CD14-positive monocyte (primary cell): ENCODE measurements at regions not wholly inside any gene's neighbourhood (a gene's known extent, or its start where the extent isn't known, plus 50 kb on each side); places are given as distances from the start of the nearest gene placed in this dataset.

Source experiments
- DNase-seq, 3 donors: peaks; one replicate each; pipeline ENCODE4 v3.0.0-alpha.2; 2011 to 2022
- H2AFZ ChIP-seq: 2 replicates; pipeline ENCODE4 v1.6.0; 2012; ENCODE audit warnings: mild to moderate bottlenecking, low read depth, low read length, inconsistent platforms; ENCODE audit not compliant: insufficient read depth, poor library complexity, severe bottlenecking
- H3K27ac ChIP-seq, 2 donors: 1 replicate in 1 of 2; 2 replicates in 1 of 2; pipeline ENCODE4 v1.5.1; 2012 to 2013; ENCODE audit warnings: low read length in 2 of 2, control low read depth in 1 of 2, inconsistent platforms in 1 of 2, low read depth in 1 of 2, mild to moderate bottlenecking in 1 of 2
- H3K27me3 ChIP-seq, 2 donors: one replicate each; pipeline versions ENCODE4 v1.6.0 to v1.6.1; 2011 to 2013; ENCODE audit warnings: low read length in 2 of 2; ENCODE audit not compliant: control insufficient read depth in 2 of 2, insufficient read depth in 2 of 2
- H3K36me3 ChIP-seq, 2 donors: replicated peaks in 1 of 2; 1 replicate in 1 of 2; 2 replicates in 1 of 2; pipeline versions ENCODE4 v1.5.1 to v1.6.1; 2012 to 2013; ENCODE audit warnings: low read length in 2 of 2, control low read depth in 1 of 2, inconsistent platforms in 1 of 2, mild to moderate bottlenecking in 1 of 2; ENCODE audit not compliant: insufficient read depth in 2 of 2, control insufficient read depth in 1 of 2
- H3K4me1 ChIP-seq, 2 donors: 1 replicate in 1 of 2; 2 replicates in 1 of 2; pipeline versions ENCODE4 v1.5.1 to v1.6.1; 2012 to 2013; ENCODE audit warnings: low read length in 2 of 2, control low read depth in 1 of 2, inconsistent platforms in 1 of 2, mild to moderate bottlenecking in 1 of 2, moderate library complexity in 1 of 2; ENCODE audit not compliant: insufficient read depth in 2 of 2, control insufficient read depth in 1 of 2
- H3K4me2 ChIP-seq: replicated peaks from 2 replicates; pipeline ENCODE3; 2012; ENCODE audit warnings: low read length, moderate library complexity, mild to moderate bottlenecking; ENCODE audit not compliant: poor library complexity, severe bottlenecking; ENCODE audit errors: extremely low read depth
- H3K4me3 ChIP-seq, 3 experiments: fragments of 200-600 bp in 1 of 3; sonication (generic) in 1 of 3; replicated peaks in 1 of 3; 1 replicate in 2 of 3; 2 replicates in 1 of 3; pipeline ENCODE4 v1.5.1; 2011 to 2013; ENCODE audit warnings: low read length in 3 of 3, mild to moderate bottlenecking in 3 of 3, control low read depth in 2 of 3, low read depth in 2 of 3, inconsistent platforms in 1 of 3, moderate library complexity in 1 of 3
- H3K79me2 ChIP-seq: 2 replicates; pipeline ENCODE4 v1.6.0; 2012; ENCODE audit warnings: mild to moderate bottlenecking, control low read depth, inconsistent platforms, low read length, moderate library complexity; ENCODE audit not compliant: insufficient read depth
- H3K9ac ChIP-seq: 2 replicates; pipeline ENCODE4 v1.6.0; 2017; ENCODE audit warnings: low read length, mild to moderate bottlenecking; ENCODE audit not compliant: insufficient read depth, poor library complexity, severe bottlenecking
- H3K9me3 ChIP-seq, 2 donors: replicated peaks in 1 of 2; 1 replicate in 1 of 2; 2 replicates in 1 of 2; pipeline versions ENCODE4 v1.5.1 to v1.6.1; 2012 to 2013; ENCODE audit warnings: low read length in 2 of 2, control low read depth in 1 of 2; ENCODE audit not compliant: control insufficient read depth in 1 of 2, insufficient read depth in 1 of 2
- H4K20me1 ChIP-seq: 2 replicates; pipeline ENCODE4 v1.6.0; 2012; ENCODE audit warnings: mild to moderate bottlenecking, low read length, control low read depth, moderate library complexity; ENCODE audit not compliant: insufficient read depth
- H3K27ac Mint-ChIP-seq, 7 donors: one replicate each; pipeline ENCODE4 v1.8.0; 2020; ENCODE audit warnings: mild to moderate bottlenecking in 7 of 7, mixed read lengths in 7 of 7, moderate library complexity in 6 of 7, inconsistent platforms in 2 of 7
- H3K27me3 Mint-ChIP-seq, 3 donors: one replicate each; pipeline ENCODE4 v1.8.0; 2021 to 2022; ENCODE audit warnings: low read depth in 3 of 3, mild to moderate bottlenecking in 3 of 3, mixed read lengths in 3 of 3, moderate library complexity in 3 of 3, inconsistent platforms in 1 of 3
- H3K36me3 Mint-ChIP-seq, 2 donors: one replicate each; pipeline ENCODE4 v1.8.0; 2020; ENCODE audit warnings: mixed read lengths in 2 of 2, inconsistent platforms in 1 of 2, mild to moderate bottlenecking in 1 of 2
- H3K4me1 Mint-ChIP-seq: one replicate; pipeline ENCODE4 v1.8.0; 2020; ENCODE audit warnings: mild to moderate bottlenecking, mixed read lengths
- H3K4me3 Mint-ChIP-seq, 2 donors: one replicate each; pipeline ENCODE4 v1.8.0; 2020; ENCODE audit warnings: mild to moderate bottlenecking in 2 of 2, mixed read lengths in 2 of 2, moderate library complexity in 1 of 2
- H3K9me3 Mint-ChIP-seq, 7 donors: one replicate each; pipeline ENCODE4 v1.8.0; 2020 to 2022; ENCODE audit warnings: mixed read lengths in 7 of 7, mild to moderate bottlenecking in 6 of 7, moderate library complexity in 6 of 7, inconsistent platforms in 2 of 7
- WGBS: methylation state at CpG from one replicate; pipeline ENCODE4 v1.1.5; 2013; ENCODE audit warnings: missing lambda C conversion rate; ENCODE audit not compliant: insufficient coverage; 5-methylcytosine and 5-hydroxymethylcytosine counted together
- intact Hi-C, 2 donors: fragments of 100-400 bp; cut with micrococcal nuclease; formaldehyde crosslinking; loops; one replicate each; pipeline versions ENCODE4 v1.15.0 to v1.15.1; 2023
- TF ChIP-seq, protein P1 (sequence below): fragments of 200-600 bp; IDR thresholded peaks from one replicate; pipeline ENCODE4 v1.8.0; 2022; ENCODE audit warnings: antibody characterized with exemption, mild to moderate bottlenecking

DNA sequence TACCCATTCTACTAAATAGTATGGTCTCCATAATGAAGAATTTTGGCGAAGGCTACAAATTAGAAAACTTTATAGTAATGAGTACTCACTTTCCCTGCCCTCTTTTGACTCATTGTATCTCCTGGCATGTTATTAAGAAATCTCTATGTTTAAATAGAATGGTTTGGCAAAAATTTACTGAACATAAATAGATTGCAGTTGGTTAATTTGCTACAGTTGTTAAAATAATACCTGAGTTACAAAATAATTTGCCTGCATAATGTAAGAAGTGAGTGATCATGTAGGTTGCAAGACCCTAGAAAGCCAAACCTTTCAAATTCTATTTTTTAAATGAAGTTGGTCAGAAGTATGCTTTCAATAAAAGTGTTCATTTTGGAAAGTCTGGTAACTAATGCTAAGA, 176.8 kb upstream of the AHR start:
- H3K79me2 ChIP-seq, result no peaks in the 10 kb centered on the region
- Mint-ChIP-seq H3K9me3 (peaks cover 0 to 3% (median 0%) of the 10 kb centered on the region in 7 donors), H3K4me3 (no peak overlapping the region), H3K27me3 (peaks cover 0 to 1% (median 0%) of the 10 kb centered on the region in 3 donors), H3K36me3 (no peaks in the 10 kb centered on the region), H3K4me1 (peaks cover 45% of the 10 kb centered on the region), H3K27ac (peak overlapping the region in 5 of 7 donors; percentile 35 to 75 (median 73))
- H3K27ac ChIP-seq, result peak overlapping the region in 1 of 2 donors; percentile 62
- H3K9me3 ChIP-seq, result no peaks in the 10 kb centered on the region
- H3K4me3 ChIP-seq, result no peak overlapping the region
- H3K9ac ChIP-seq, result no peak overlapping the region
- no peaks in the 10 kb centered on the region for H3K36me3 ChIP-seq
- WGBS, result no CpG with 5 or more reads among the region's 1 CpG
- intact Hi-C loops, result loop anchor here in 1 of 2 donors (10.0 kb wide), 1 partner anchor 57 kb away; no protein-coding TSS in a partner anchor
- no peak overlapping the region for H3K4me2 ChIP-seq
- peaks cover 34 to 48% of the 10 kb centered on the region in 2 donors for H3K4me1 ChIP-seq
- no peaks in the 10 kb centered on the region for H4K20me1 ChIP-seq
- H2AFZ ChIP-seq, result no peak overlapping the region
- no peaks in the 10 kb centered on the region for H3K27me3 ChIP-seq
- TF ChIP-seq, protein P1, sequence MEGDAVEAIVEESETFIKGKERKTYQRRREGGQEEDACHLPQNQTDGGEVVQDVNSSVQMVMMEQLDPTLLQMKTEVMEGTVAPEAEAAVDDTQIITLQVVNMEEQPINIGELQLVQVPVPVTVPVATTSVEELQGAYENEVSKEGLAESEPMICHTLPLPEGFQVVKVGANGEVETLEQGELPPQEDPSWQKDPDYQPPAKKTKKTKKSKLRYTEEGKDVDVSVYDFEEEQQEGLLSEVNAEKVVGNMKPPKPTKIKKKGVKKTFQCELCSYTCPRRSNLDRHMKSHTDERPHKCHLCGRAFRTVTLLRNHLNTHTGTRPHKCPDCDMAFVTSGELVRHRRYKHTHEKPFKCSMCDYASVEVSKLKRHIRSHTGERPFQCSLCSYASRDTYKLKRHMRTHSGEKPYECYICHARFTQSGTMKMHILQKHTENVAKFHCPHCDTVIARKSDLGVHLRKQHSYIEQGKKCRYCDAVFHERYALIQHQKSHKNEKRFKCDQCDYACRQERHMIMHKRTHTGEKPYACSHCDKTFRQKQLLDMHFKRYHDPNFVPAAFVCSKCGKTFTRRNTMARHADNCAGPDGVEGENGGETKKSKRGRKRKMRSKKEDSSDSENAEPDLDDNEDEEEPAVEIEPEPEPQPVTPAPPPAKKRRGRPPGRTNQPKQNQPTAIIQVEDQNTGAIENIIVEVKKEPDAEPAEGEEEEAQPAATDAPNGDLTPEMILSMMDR, result no peak
- no peak for DNase-seq

DNA sequence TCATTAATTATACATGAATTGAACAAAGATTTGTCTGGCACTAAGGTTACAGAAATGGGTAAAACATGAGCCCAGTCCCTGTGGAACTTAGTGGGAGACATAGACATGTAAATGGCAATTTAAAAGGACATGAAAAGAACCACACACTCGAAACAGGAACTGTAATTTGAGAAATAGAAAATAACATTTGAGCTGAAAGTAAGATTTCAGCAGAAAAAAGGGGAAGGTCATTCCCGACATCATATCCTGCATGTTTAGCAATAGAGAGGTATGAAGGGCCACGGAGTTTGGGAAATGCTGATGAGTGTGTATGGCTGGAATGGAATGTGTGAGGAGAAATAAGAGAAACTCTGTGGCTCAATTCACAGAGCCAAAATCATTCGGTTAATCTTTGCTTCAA, 175.4 kb upstream of the AHR start:
- peak; percentile 73 to 95 (median 93) for DNase-seq
- H2AFZ ChIP-seq, result no peak overlapping the region
- peak overlapping the region; percentile 2 for H3K9ac ChIP-seq
- peak overlapping the region; percentile 63 for H3K4me2 ChIP-seq
- Mint-ChIP-seq H3K36me3 (no peaks in the 10 kb centered on the region), H3K27ac (peak overlapping the region; percentile 87 to 95 (median 92)), H3K4me3 (peak overlapping the region in 1 of 2 donors; percentile 53), H3K27me3 (peaks cover 0 to 1% (median 0%) of the 10 kb centered on the region in 3 donors), H3K4me1 (peaks cover 58% of the 10 kb centered on the region), H3K9me3 (peaks cover 0 to 2% (median 0%) of the 10 kb centered on the region in 7 donors)
- H3K79me2 ChIP-seq, result no peaks in the 10 kb centered on the region
- peak overlapping the region in 1 of 2 donors; percentile 76 for H3K27ac ChIP-seq
- intact Hi-C loops, result loop anchor here in 1 of 2 donors (10.0 kb wide), 1 partner anchor 58 kb away; no protein-coding TSS in a partner anchor
- no peaks in the 10 kb centered on the region for H4K20me1 ChIP-seq
- peaks cover 44 to 60% of the 10 kb centered on the region in 2 donors for H3K4me1 ChIP-seq
- TF ChIP-seq, protein P1, result no peak
- 0% methylated on average over 1 of the region's 4 CpGs for WGBS
- peak overlapping the region in 1 of 3 experiments; percentile 42 for H3K4me3 ChIP-seq
- H3K36me3 ChIP-seq, result no peaks in the 10 kb centered on the region
- no peaks in the 10 kb centered on the region for H3K27me3 ChIP-seq
- H3K9me3 ChIP-seq, result no peaks in the 10 kb centered on the region
